Tibial artery (tissue), 4 donors: ENCODE measurements at regions not wholly inside any gene's neighbourhood (a gene's known extent, or its start where the extent isn't known, plus 50 kb on each side); places are given as distances from the start of the nearest gene placed in this dataset.

ENCODE experiments used
- DNase-seq, 2 donors: peaks; one replicate each; pipeline ENCODE4 v3.0.0-alpha.2; 2019
- H3K27ac ChIP-seq, 2 donors: fragments of 200-600 bp; sonication (generic) in 1 of 2; 1 replicate in 1 of 2; 2 replicates in 1 of 2; pipeline ENCODE4 v1.5.1; 2018 to 2019; ENCODE audit warnings: mild to moderate bottlenecking in 1 of 2
- H3K27me3 ChIP-seq, 2 donors: fragments of 200-600 bp; sonication (generic) in 1 of 2; one replicate each; pipeline versions ENCODE4 v1.5.1 to v1.6.0; 2016 to 2019
- H3K36me3 ChIP-seq, 3 donors: fragments of 200-600 bp; sonication (generic) in 2 of 3; one replicate each; pipeline ENCODE4 v1.5.1; 2016 to 2019; ENCODE audit warnings: mild to moderate bottlenecking in 2 of 3
- H3K4me1 ChIP-seq, 4 donors: fragments of 200-600 bp; sonication (generic) in 2 of 4; 1 replicate in 3 of 4; 2 replicates in 1 of 4; pipeline ENCODE4 v1.5.1; 2016 to 2019
- H3K4me3 ChIP-seq, 2 donors: fragments of 200-600 bp; sonication (generic) in 1 of 2; 1 replicate in 1 of 2; 2 replicates in 1 of 2; pipeline ENCODE4 v1.5.1; 2018 to 2019; ENCODE audit warnings: mild to moderate bottlenecking in 2 of 2
- H3K9me3 ChIP-seq, 3 donors: fragments of 200-600 bp; sonication (generic) in 1 of 3; one replicate each; pipeline ENCODE4 v1.5.1; 2016 to 2019
- intact Hi-C: fragments of 100-400 bp; cut with DNase I; formaldehyde crosslinking; loops from one replicate; pipeline ENCODE4 v1.15.0; 2023; ENCODE audit warnings: low total_unique reads
- TF ChIP-seq, protein P1 (sequence below), 2 experiments: fragments of 200-600 bp in 1 of 2; fragments of 450-650 bp in 1 of 2; IDR thresholded peaks; one replicate each; pipeline ENCODE4 v1.5.1; 2017 to 2019; ENCODE audit warnings: antibody characterized with exemption in 2 of 2, mild to moderate bottlenecking in 1 of 2, moderate library complexity in 1 of 2

DNA sequence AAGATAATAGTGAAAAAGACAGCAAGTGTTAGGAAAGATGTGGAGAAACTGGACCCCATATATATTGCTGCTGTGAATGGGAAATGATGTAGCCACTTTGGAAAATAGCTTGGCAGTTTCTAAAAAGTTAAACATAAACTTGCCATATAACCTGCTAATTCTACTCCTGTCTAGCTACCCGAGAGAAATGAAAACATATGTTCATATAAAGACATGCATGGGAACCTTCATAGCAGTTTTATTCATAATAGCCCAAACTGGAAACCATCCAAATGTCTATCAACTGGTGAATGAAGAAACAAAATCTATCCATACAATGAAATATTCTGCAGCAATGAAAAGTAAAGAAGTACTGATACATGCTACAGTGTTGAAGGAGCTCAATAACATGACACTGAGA is 50.4 kb upstream of the NABP1 start:
- DNase-seq, result no peak
- H3K27ac ChIP-seq, result no peak overlapping the region
- TF ChIP-seq, protein P1, sequence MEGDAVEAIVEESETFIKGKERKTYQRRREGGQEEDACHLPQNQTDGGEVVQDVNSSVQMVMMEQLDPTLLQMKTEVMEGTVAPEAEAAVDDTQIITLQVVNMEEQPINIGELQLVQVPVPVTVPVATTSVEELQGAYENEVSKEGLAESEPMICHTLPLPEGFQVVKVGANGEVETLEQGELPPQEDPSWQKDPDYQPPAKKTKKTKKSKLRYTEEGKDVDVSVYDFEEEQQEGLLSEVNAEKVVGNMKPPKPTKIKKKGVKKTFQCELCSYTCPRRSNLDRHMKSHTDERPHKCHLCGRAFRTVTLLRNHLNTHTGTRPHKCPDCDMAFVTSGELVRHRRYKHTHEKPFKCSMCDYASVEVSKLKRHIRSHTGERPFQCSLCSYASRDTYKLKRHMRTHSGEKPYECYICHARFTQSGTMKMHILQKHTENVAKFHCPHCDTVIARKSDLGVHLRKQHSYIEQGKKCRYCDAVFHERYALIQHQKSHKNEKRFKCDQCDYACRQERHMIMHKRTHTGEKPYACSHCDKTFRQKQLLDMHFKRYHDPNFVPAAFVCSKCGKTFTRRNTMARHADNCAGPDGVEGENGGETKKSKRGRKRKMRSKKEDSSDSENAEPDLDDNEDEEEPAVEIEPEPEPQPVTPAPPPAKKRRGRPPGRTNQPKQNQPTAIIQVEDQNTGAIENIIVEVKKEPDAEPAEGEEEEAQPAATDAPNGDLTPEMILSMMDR (IDR thresholded peaks at IDR 0.05), result no peak
- no peaks in the 10 kb centered on the region for H3K36me3 ChIP-seq
- no peak overlapping the region for H3K4me3 ChIP-seq
- intact Hi-C loops, result no loop called here
- no peaks in the 10 kb centered on the region for H3K27me3 ChIP-seq
- peaks cover 0 to 6% (median 2%) of the 10 kb centered on the region in 4 donors for H3K4me1 ChIP-seq
- H3K9me3 ChIP-seq, result no peaks in the 10 kb centered on the region
